PC-3 (cell line): ENCODE measurements at regions not wholly inside any gene's neighbourhood (a gene's known extent, or its start where the extent isn't known, plus 50 kb on each side); places are given as distances from the start of the nearest gene placed in this dataset.

Experiments
- CTCF ChIP-seq: fragments of 300-600 bp; sonication (generic); conservative IDR thresholded peaks from 2 replicates; pipeline ENCODE4 v1.5.1; 2017; ENCODE audit warnings: antibody characterized with exemption, low read depth, mild to moderate bottlenecking, low read length
- EZH2 ChIP-seq: fragments of 300-600 bp; sonication (generic); IDR thresholded peaks from one replicate; pipeline ENCODE4 v1.6.1; 2017; ENCODE audit warnings: antibody characterized with exemption, mild to moderate bottlenecking, low read length; ENCODE audit not compliant: unreplicated experiment

- TF ChIP-seq CTCF, result no peak
- no peak for TF ChIP-seq EZH2
Observed at GRCh38 chr11:37456746-37457145, 858.7 kb upstream of the RAG2 start.
